SJSA1 (cell line): ENCODE measurements at regions not wholly inside any gene's neighbourhood (a gene's known extent, or its start where the extent isn't known, plus 50 kb on each side); places are given as distances from the start of the nearest gene placed in this dataset.
"Not testable (repeated sequence)": the region's sequence is repeated elsewhere in the genome, so short reads cannot be mapped to it uniquely, and the experiment has no call there.

ENCODE experiments used
- DNase-seq, 2 experiments: peaks; one replicate each; pipeline ENCODE4 v3.0.0-alpha.2; 2015 to 2020; ENCODE audit warnings: low spot score in 2 of 2, low read depth in 1 of 2
- H3K27ac ChIP-seq: fragments of 250-450 bp; sonication (Bioruptor Pico); 2 replicates; pipeline ENCODE4 v1.5.1; 2020; ENCODE audit warnings: mild to moderate bottlenecking, moderate library complexity
- H3K27me3 ChIP-seq: fragments of 250-450 bp; sonication (Bioruptor Pico); replicated peaks from 2 replicates; pipeline ENCODE4 v1.5.1; 2020; ENCODE audit warnings: mild to moderate bottlenecking, moderate library complexity
- H3K36me3 ChIP-seq: fragments of 250-450 bp; sonication (Bioruptor Pico); 2 replicates; pipeline ENCODE4 v1.5.1; 2020; ENCODE audit warnings: mild to moderate bottlenecking
- H3K4me1 ChIP-seq: fragments of 250-450 bp; sonication (Bioruptor Pico); replicated peaks from 2 replicates; pipeline ENCODE4 v1.6.1; 2021; ENCODE audit warnings: mild to moderate bottlenecking
- H3K4me3 ChIP-seq: fragments of 250-450 bp; sonication (Bioruptor Pico); 2 replicates; pipeline ENCODE4 v1.5.1; 2020; ENCODE audit warnings: mild to moderate bottlenecking
- H3K9me3 ChIP-seq: fragments of 250-450 bp; sonication (Bioruptor Pico); replicated peaks from 2 replicates; pipeline ENCODE4 v1.5.1; 2020; ENCODE audit warnings: mild to moderate bottlenecking

DNA sequence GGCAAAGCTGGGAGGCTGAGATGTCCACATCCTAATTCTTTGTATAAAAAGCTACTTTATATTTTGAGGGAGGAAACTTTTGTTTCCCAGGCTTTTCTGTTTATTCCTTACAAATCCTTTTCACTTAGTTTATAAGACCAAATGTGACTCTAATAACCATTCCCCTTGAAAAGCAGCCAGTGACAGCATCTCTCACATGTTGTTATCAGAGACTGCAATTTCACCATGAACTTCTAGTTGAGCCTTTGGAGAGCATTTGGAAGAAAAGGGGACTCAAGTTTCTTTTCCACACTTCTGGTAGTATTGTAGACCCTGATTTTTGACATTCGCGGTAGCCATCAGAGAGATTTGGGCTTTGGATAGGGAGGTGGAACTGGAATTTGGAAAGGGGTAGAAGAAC is 215.8 kb downstream of the RNF144B start:
- Histone ChIP-seq H3K36me3 (no peaks in the 10 kb centered on the region), H3K9me3 (no peaks in the 10 kb centered on the region), H3K27me3 (peaks cover 15% of the 10 kb centered on the region; the same call in 1 of the 2 replicates), H3K27ac (no peak overlapping the region), H3K4me1 (no peaks in the 10 kb centered on the region), H3K4me3 (no peak overlapping the region)
- DNase-seq, result no peak

DNA sequence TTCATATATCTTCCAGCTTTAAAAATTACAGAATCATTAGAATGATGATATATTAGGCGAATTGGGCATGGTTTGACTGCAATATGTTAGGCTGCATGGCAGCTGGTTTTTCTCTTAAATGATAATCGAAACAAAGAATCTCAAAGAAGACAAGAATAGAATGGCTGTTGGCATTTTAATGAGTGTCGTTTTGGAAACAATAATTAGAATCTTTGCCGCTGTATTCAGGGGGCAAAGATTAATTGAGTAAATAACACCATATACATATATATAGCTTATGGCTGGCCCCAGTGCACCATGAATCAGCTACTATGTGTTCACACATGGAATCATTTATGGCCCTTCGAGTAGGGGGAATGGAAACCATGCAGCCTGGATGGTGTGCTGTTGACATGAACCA is 216.2 kb downstream of the RNF144B start:
- H3K9me3 ChIP-seq, result no peaks in the 10 kb centered on the region
- no peaks in the 10 kb centered on the region for H3K4me1 ChIP-seq
- no peaks in the 10 kb centered on the region for H3K36me3 ChIP-seq
- no peak for DNase-seq
- H3K4me3 ChIP-seq, result no peak overlapping the region
- no peak overlapping the region for H3K27ac ChIP-seq
- H3K27me3 ChIP-seq, result peaks cover 15% of the 10 kb centered on the region; the same call in 1 of the 2 replicates

DNA sequence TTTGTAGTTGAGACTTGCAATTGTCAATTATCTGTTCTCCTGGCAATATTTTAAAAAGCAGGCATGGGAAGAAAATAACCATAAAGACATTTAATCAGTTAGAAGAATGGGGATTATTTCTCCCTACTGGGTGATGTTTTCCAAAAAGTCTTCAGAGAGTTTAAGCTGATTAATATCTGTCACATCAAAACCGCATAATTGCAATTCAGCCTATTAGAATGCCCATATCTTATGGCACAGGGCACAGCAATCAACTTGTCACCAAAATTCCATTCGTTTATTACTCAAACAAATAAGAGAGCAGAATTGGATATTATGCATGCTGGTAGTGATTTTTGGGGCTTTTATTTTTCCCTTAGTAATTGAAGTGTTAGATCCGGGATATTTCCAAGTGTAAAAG is 218.7 kb downstream of the RNF144B start:
- Histone ChIP-seq H3K9me3 (no peaks in the 10 kb centered on the region), H3K4me3 (no peak overlapping the region), H3K27ac (no peak overlapping the region), H3K36me3 (no peaks in the 10 kb centered on the region), H3K27me3 (peaks cover 12% of the 10 kb centered on the region; the same call in 1 of the 2 replicates), H3K4me1 (no peaks in the 10 kb centered on the region)
- no peak for DNase-seq

DNA sequence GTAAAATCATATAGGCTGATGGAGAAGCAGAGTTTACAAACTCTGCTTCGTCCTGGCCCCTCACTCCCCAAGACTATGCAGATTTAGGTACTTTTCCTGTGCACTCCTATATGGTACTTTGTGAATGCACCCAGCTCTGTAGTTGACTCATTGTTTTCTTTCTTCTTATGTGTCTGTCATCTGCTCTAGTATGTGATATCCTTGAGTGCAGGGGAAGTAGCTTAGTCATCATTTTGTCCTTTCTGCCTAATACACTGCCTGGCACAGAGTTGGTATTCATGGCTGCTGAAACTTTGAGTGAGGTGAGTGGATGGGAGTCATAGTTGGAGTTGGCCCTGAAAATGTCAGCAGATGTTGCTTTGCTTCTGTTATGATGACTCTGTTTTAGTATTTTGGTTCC is 222.6 kb downstream of the RNF144B start:
- H3K9me3 ChIP-seq, result no peaks in the 10 kb centered on the region
- no peak for DNase-seq
- H3K36me3 ChIP-seq, result no peaks in the 10 kb centered on the region
- H3K27ac ChIP-seq, result no peak overlapping the region
- H3K4me3 ChIP-seq, result no peak overlapping the region
- H3K27me3 ChIP-seq, result peaks cover 12% of the 10 kb centered on the region; the same call in 1 of the 2 replicates
- H3K4me1 ChIP-seq, result no peaks in the 10 kb centered on the region

DNA sequence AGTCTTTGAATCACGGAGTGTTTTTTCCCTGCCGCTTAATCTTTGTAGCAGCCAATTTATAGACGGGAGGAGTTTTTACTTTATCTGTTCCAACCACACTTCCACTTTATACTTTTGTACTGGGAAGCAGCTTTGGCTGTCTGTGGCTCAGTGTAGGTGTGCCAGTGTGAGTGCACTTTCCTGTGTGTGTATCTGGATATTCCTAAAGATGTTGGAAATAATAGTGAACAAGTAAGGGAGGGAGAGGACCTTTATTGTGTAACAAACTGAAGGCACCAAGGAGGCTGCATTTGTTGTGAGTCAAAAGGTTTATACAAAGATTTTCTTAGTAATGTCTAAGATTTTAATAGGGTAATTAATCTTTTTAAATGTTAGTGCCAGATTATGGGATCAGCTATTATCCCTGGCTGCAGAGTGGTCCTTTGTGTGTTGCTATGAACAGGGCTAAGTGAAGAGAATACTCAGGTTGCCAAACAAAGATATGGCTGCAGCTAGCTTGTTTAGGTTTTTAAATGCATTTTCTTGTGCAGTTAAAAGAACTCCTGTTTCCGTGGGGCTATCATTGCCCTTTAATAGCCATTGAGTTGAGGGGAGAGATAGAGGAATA is 226.3 kb downstream of the RNF144B start:
- no peaks in the 10 kb centered on the region for H3K27me3 ChIP-seq
- H3K4me3 ChIP-seq, result no peak overlapping the region
- H3K4me1 ChIP-seq, result no peaks in the 10 kb centered on the region
- DNase-seq, result no peak
- no peaks in the 10 kb centered on the region for H3K36me3 ChIP-seq
- H3K27ac ChIP-seq, result no peak overlapping the region
- no peaks in the 10 kb centered on the region for H3K9me3 ChIP-seq

DNA sequence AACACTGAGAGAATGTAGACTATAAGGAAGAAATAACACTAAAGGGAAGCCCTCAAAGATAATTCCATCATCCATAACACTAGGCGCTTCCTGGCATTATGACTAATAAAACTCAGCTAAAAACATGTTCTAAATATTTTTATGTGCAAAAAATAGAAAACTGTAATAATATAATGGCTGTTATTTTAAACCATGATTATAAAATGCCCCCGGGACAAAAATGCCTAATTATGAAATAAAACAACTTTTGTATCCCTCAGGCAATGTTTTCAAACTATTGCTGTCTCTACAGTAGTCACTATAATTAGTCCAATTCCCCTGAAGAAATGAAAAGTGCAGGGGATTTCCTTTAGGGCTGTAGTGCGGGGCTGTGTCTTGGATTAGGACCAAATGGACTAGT is 242.4 kb downstream of the RNF144B start:
- Histone ChIP-seq H3K27ac (no peak overlapping the region), H3K27me3 (no peaks in the 10 kb centered on the region), H3K4me1 (no peaks in the 10 kb centered on the region), H3K36me3 (no peaks in the 10 kb centered on the region), H3K9me3 (peaks cover 3% of the 10 kb centered on the region; the same call in 1 of the 2 replicates), H3K4me3 (no peak overlapping the region)
- DNase-seq, result no peak

DNA sequence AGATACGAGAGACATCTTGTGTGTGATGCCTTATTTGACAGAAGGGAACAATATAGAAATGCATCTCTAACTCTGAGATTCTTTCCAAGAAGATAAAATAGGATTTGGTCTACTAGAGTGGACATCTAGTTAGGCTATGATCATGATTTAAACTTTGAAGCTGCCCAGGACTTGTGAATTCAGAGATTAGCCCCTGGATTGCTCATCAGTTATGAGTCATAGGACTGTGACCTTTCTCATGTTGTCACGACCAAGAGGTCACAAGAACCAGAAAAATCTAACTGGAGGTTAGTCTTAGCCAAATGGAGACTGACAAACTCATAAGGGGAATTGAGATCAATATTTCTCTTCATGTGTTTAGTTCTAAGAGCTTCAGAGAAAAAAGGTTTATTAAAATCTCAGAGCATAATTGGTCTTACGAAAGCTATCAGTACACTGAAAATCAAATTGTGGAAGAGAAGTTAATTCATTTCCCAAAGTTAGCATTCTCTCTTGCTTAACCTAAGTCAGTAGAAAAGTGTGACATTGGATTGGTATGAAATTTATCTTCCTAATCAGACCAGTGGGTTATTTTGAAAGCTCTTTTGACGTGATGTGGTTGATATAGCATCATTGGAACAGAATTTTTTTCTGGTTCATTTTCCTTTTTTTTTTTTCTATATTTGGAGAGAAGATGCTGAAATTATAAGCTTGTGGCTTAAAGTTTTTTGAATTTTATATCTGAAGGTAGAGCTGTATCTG is 245.7 kb downstream of the RNF144B start:
- no peaks in the 10 kb centered on the region for H3K4me1 ChIP-seq
- H3K27me3 ChIP-seq, result 0 out of 2 replicates have a peak, but pooled peaks cover 5% of the 10 kb centered on the region
- H3K4me3 ChIP-seq, result no peak overlapping the region
- no peak for DNase-seq
- H3K36me3 ChIP-seq, result no peaks in the 10 kb centered on the region
- H3K9me3 ChIP-seq, result peaks cover 3% of the 10 kb centered on the region; the same call in 1 of the 2 replicates
- H3K27ac ChIP-seq, result no peak overlapping the region

DNA sequence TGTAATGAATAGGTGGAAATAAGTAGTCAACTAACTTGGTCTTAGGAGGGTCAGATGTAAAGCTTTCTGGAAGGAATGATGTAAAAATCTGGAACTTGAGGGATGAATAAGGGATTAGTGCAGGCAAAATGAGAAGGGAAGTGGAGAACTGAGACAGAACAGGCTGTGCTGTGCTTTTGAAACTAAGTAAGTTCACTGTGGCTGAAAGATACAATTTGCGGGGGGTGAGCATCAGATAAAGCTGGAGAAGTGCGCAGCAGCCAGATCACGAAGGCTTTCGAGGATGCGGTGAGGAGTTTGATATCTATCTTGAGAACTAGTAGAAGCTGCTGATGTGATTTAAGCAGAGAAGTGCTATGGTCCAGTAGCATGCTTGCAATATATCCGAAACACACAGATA is 247.8 kb downstream of the RNF144B start:
- H3K27ac ChIP-seq, result no peak overlapping the region
- DNase-seq, result no peak

DNA sequence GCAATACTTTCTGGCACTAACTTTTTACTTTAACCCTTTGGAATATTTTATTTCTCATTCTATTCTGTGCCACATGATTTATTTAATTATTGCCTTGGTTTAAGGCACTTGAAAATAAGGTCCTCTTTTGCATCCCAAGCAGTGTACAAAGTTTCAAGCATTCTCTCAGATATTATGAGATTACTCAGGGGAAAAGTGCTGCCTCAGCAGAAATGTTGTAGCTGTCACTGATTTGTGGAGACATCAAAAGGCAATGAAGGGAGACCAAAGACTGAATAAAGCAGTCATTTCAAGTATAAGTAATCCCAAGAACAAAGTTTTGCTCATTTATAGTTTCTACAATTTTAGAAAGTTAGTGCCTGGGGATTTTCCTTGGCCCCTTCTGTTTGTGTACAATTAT is 253.0 kb downstream of the RNF144B start:
- Histone ChIP-seq H3K9me3 (no peaks in the 10 kb centered on the region), H3K27ac (no peak overlapping the region), H3K36me3 (no peaks in the 10 kb centered on the region), H3K4me1 (no peaks in the 10 kb centered on the region), H3K4me3 (no peak overlapping the region), H3K27me3 (0 out of 2 replicates have a peak, but pooled peaks cover 10% of the 10 kb centered on the region)
- DNase-seq, result no peak

More for the DNA sequence above, 247.8 kb downstream of the RNF144B start:
- no peaks in the 10 kb centered on the region for H3K36me3 ChIP-seq
- H3K4me3 ChIP-seq, result no peak overlapping the region
- no peaks in the 10 kb centered on the region for H3K4me1 ChIP-seq
- 0 out of 2 replicates have a peak, but pooled peaks cover 5% of the 10 kb centered on the region for H3K27me3 ChIP-seq
- 0 out of 2 replicates have a peak, but pooled peaks cover 3% of the 10 kb centered on the region for H3K9me3 ChIP-seq

DNA sequence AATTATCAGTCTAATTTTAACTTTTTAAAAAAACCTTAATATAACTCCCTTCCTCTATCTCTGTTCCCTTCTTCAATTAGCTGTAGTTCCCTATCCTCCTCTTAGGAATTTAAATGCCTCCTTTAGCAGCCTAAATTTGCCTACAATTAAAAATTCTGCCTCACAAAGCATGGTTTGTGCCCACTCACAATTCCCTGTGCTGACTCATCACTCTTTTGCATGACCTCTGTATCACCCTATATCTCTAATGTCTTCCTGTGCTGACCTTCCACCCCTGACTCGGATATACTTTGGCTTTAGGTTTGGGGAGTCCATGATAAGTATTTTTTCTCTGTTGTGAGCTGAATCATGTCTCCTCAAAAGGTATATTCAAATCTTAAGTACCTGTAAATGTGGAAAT is 253.6 kb downstream of the RNF144B start:
- Histone ChIP-seq H3K27me3 (0 out of 2 replicates have a peak, but pooled peaks cover 12% of the 10 kb centered on the region), H3K4me1 (no peaks in the 10 kb centered on the region), H3K9me3 (no peaks in the 10 kb centered on the region), H3K27ac (no peak overlapping the region), H3K36me3 (no peaks in the 10 kb centered on the region), H3K4me3 (no peak overlapping the region)
- no peak for DNase-seq

DNA sequence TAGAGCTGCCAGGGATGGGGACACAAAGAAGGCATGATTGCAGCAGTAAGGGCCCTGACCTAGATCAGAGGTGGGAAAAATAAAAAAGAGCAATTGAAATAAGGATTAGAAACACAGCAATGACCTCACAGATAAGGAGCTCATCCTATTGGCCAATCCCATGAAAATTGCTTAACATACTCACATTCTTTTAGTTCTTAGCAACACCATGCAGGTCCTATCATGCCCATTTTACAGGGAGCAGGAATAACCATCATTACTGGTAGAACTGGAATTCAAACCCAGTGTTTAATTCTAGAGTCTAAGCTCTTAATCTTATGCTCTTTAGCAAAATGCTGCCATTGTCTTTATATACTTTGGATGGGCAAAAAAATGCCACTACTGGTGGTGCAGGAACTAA is 267.7 kb downstream of the RNF144B start:
- Histone ChIP-seq H3K4me1 (no peaks in the 10 kb centered on the region), H3K27me3 (no peaks in the 10 kb centered on the region; the same call in 1 of the 2 replicates), H3K27ac (no peak overlapping the region), H3K36me3 (no peaks in the 10 kb centered on the region), H3K4me3 (no peak overlapping the region), H3K9me3 (no peaks in the 10 kb centered on the region)
- no peak for DNase-seq

DNA sequence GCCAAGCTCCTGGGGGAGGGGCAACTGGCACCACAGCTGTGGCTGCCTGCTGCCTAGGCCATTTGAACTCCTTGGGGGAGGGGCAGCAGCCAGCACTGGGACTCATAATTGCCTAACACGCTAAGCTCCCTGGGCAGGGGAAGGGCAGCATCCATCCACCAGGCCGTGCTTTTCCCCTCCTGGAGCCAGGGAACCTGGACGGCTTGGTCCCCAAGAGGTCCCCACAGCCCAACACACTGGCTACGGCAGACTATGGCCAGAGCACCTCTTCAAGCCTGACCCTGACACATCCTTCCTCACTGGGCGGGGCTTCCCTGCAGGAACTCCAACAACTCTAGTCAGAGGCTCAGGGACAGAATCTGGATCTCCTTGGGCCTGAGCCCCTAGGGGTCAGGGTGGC is 269.4 kb downstream of the RNF144B start:
- Histone ChIP-seq H3K36me3 (no peaks in the 10 kb centered on the region), H3K4me1 (no peaks in the 10 kb centered on the region), H3K9me3 (no peaks in the 10 kb centered on the region), H3K27me3 (no peaks in the 10 kb centered on the region), H3K27ac (no peak overlapping the region), H3K4me3 (no peak overlapping the region)
- DNase-seq, result no peak

DNA sequence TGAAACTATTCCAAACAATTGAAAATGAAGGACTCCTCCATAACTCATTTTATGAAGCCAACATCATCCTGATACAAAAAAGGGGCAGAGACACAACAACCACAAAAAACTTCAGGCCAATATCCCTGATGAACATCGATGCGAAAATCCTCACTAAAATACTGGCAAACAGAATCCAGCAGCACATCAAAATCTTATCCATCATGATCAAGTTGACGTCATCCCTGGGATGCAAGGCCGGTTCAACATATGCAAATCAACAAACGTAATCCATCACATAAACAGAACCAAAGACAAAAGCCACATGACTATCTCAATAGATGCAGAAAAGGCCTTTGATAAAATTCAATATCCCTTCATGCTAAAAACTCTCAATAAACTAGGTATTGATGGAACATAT is 272.8 kb downstream of the RNF144B start:
- DNase-seq, H3K9me3 ChIP-seq, H3K36me3 ChIP-seq, H3K4me3 ChIP-seq, H3K27ac ChIP-seq, H3K4me1 ChIP-seq, H3K27me3 ChIP-seq: not testable (repeated sequence)

DNA sequence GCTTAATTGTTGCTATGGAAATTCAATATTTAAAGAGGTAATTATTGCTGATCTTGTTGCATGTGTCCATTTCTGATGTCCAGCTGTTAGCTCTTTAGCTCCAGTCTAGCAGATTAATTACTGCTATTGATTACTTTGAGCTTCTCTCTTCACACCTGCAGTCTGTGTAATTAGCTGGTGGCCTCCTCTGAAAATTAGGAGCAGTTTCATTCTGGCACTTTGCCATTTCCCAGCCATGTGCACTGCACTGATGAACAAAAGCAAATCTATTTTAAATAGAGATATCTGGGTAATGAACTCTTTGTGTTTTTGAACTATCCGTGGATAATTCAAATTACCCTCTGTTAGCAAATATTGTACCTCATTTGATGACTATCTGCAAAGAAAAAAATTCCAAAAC is 275.9 kb downstream of the RNF144B start:
- H3K27ac ChIP-seq, result no peak overlapping the region
- no peaks in the 10 kb centered on the region for H3K9me3 ChIP-seq
- H3K36me3 ChIP-seq, result no peaks in the 10 kb centered on the region
- H3K4me3 ChIP-seq, result no peak overlapping the region
- no peak for DNase-seq
- no peaks in the 10 kb centered on the region; the same call in 1 of the 2 replicates for H3K27me3 ChIP-seq
- H3K4me1 ChIP-seq, result no peaks in the 10 kb centered on the region
